SU-DHL-6 (cell line): ENCODE measurements at regions not wholly inside any gene's neighbourhood (a gene's known extent, or its start where the extent isn't known, plus 50 kb on each side); places are given as distances from the start of the nearest gene placed in this dataset.

Source experiments
- H2AFZ ChIP-seq: fragments of 200-600 bp; sonication (generic); 2 replicates; pipeline ENCODE4 v1.6.1; 2014; ENCODE audit warnings: low read depth, mild to moderate bottlenecking, moderate library complexity, mixed read lengths, antibody characterized with exemption, low read length; ENCODE audit not compliant: severe bottlenecking
- H3F3A ChIP-seq: fragments of 200-600 bp; shearing (Covaris generic); 2 replicates; pipeline ENCODE4 v1.6.0; 2016; ENCODE audit warnings: antibody characterized with exemption, mild to moderate bottlenecking; ENCODE audit not compliant: insufficient read depth
- H3K27ac ChIP-seq: fragments of 200-600 bp; sonication (generic); 2 replicates; pipeline ENCODE4 v1.5.1; 2016; ENCODE audit warnings: low read depth, mild to moderate bottlenecking, low read length, moderate library complexity, mixed read lengths
- H3K27me3 ChIP-seq: fragments of 200-600 bp; sonication (generic), shearing (Covaris generic); 2 replicates; pipeline ENCODE4 v1.6.0; 2014; ENCODE audit warnings: mild to moderate bottlenecking, low read length
- H3K36me3 ChIP-seq: fragments of 200-600 bp; sonication (generic); 2 replicates; pipeline ENCODE4 v1.6.1; 2014; ENCODE audit warnings: mild to moderate bottlenecking, low read length, mixed read lengths
- H3K4me2 ChIP-seq: fragments of 300-600, 200-600 bp; shearing (Covaris generic), sonication (generic); 2 replicates; pipeline ENCODE4 v1.6.0; 2014; ENCODE audit warnings: low read length, low read depth, mild to moderate bottlenecking; ENCODE audit not compliant: poor library complexity, severe bottlenecking
- H3K4me3 ChIP-seq: fragments of 200-600 bp; sonication (generic); 2 replicates; pipeline ENCODE4 v1.5.1; 2014; ENCODE audit warnings: antibody characterized with exemption, low read length, mild to moderate bottlenecking, mixed read lengths; ENCODE audit not compliant: insufficient read depth, poor library complexity, severe bottlenecking
- H3K79me2 ChIP-seq: fragments of 200-600 bp; sonication (generic); 2 replicates; pipeline ENCODE4 v1.6.1; 2014; ENCODE audit warnings: mild to moderate bottlenecking, low read length, moderate library complexity; ENCODE audit not compliant: insufficient read depth
- H3K9ac ChIP-seq: fragments of 200-600 bp; sonication (generic); 2 replicates; pipeline ENCODE4 v1.7.0; 2014; ENCODE audit warnings: mild to moderate bottlenecking, low read length
- H3K9me2 ChIP-seq: fragments of 200-600 bp; sonication (generic); replicated peaks from 2 replicates; pipeline ENCODE4 v1.6.1; 2014; ENCODE audit warnings: low read length; ENCODE audit not compliant: insufficient read depth
- H3K9me3 ChIP-seq: fragments of 200-600 bp; sonication (generic); 2 replicates; pipeline ENCODE4 v1.6.1; 2014; ENCODE audit warnings: low read length, mixed read lengths; ENCODE audit not compliant: insufficient read depth
- H4K20me1 ChIP-seq: fragments of 200-600 bp; sonication (generic); 2 replicates; pipeline ENCODE4 v1.6.1; 2014; ENCODE audit warnings: low read depth, mild to moderate bottlenecking, antibody characterized with exemption, low read length, moderate library complexity, mixed read lengths
- CTCF ChIP-seq: fragments of 200-600 bp; sonication (generic); IDR thresholded peaks from one replicate; pipeline ENCODE4 v1.5.1; 2017; ENCODE audit warnings: antibody characterized with exemption, mild to moderate bottlenecking, low read length, moderate library complexity; ENCODE audit not compliant: insufficient read depth, poor library complexity, severe bottlenecking
- EZH2phosphoT487 ChIP-seq: fragments of 200-600 bp; sonication (generic), shearing (Covaris generic); conservative IDR thresholded peaks from 2 replicates; pipeline ENCODE4 v1.6.1; 2018; ENCODE audit warnings: mild to moderate bottlenecking, antibody characterized with exemption, low read length, moderate library complexity, mixed read lengths

GRCh38 chr13:99656844-99657381 is 155.6 kb downstream of the TM9SF2 start:
- no peaks in the 10 kb centered on the region for H3K79me2 ChIP-seq
- H3F3A ChIP-seq = no peaks in the 10 kb centered on the region
- H3K27ac ChIP-seq = no peak overlapping the region
- H3K4me3 ChIP-seq = no peak overlapping the region
- H4K20me1 ChIP-seq = no peaks in the 10 kb centered on the region
- H3K36me3 ChIP-seq = no peaks in the 10 kb centered on the region
- H3K4me2 ChIP-seq = no peak overlapping the region
- H3K9ac ChIP-seq = no peak overlapping the region
- no peak for TF ChIP-seq EZH2phosphoT487
- no peak for TF ChIP-seq CTCF
- H2AFZ ChIP-seq = no peak overlapping the region
- H3K9me3 ChIP-seq = no peaks in the 10 kb centered on the region
- no peaks in the 10 kb centered on the region for H3K27me3 ChIP-seq
- no peaks in the 10 kb centered on the region for H3K9me2 ChIP-seq

- Histone ChIP-seq H3K9me2 (no peaks in the 10 kb centered on the region), H3K4me2 (no peak overlapping the region), H3K4me3 (no peak overlapping the region), H3K36me3 (no peaks in the 10 kb centered on the region), H3F3A (no peaks in the 10 kb centered on the region), H3K9ac (no peak overlapping the region), H3K9me3 (no peaks in the 10 kb centered on the region), H3K27me3 (no peaks in the 10 kb centered on the region), H3K27ac (no peak overlapping the region), H3K79me2 (no peaks in the 10 kb centered on the region), H2AFZ (no peak overlapping the region), H4K20me1 (no peaks in the 10 kb centered on the region)
- TF ChIP-seq EZH2phosphoT487 = no peak
- TF ChIP-seq CTCF = peak; percentile 88
Measured at GRCh38 chr13:99656092-99656745, 154.9 kb downstream of the TM9SF2 start.

GRCh38 chr13:99655351-99656091 is 154.2 kb downstream of the TM9SF2 start:
- no peak overlapping the region for H3K9ac ChIP-seq
- H2AFZ ChIP-seq = no peak overlapping the region
- H3F3A ChIP-seq = no peaks in the 10 kb centered on the region
- H3K9me3 ChIP-seq = no peaks in the 10 kb centered on the region
- H3K36me3 ChIP-seq = no peaks in the 10 kb centered on the region
- no peak for TF ChIP-seq EZH2phosphoT487
- TF ChIP-seq CTCF = no peak
- no peak overlapping the region for H3K27ac ChIP-seq
- no peaks in the 10 kb centered on the region for H4K20me1 ChIP-seq
- no peak overlapping the region for H3K4me3 ChIP-seq
- no peak overlapping the region for H3K4me2 ChIP-seq
- H3K9me2 ChIP-seq = no peaks in the 10 kb centered on the region
- H3K27me3 ChIP-seq = no peaks in the 10 kb centered on the region
- H3K79me2 ChIP-seq = no peaks in the 10 kb centered on the region
